HG03565 (cell line): ENCODE measurements at regions not wholly inside any gene's neighbourhood (a gene's known extent, or its start where the extent isn't known, plus 50 kb on each side); places are given as distances from the start of the nearest gene placed in this dataset.

Experiments used
- ATAC-seq: cut with Tn5 transposase; IDR thresholded peaks from one replicate; pipeline ENCODE4 v1.9.1; 2021; ENCODE audit warnings: mild to moderate bottlenecking, moderate library complexity; ENCODE audit not compliant: unreplicated experiment

- ATAC-seq: no peak
Observed at GRCh38 chr1:164226977-164227376, 332.0 kb upstream of the PBX1 start.

GRCh38 chr1:164228928-164229327 is 330.1 kb upstream of the PBX1 start:
- ATAC-seq: no peak

- ATAC-seq: no peak
Observed at GRCh38 chr1:164233149-164233548, 325.8 kb upstream of the PBX1 start.

- no peak for ATAC-seq
Observed at GRCh38 chr1:164240081-164240480, 318.9 kb upstream of the PBX1 start.

- ATAC-seq: no peak
Observed at GRCh38 chr1:164250365-164250764, 308.6 kb upstream of the PBX1 start.

GRCh38 chr1:164256456-164256855 is 302.5 kb upstream of the PBX1 start:
- ATAC-seq: no peak

GRCh38 chr1:164261691-164262240 is 297.2 kb upstream of the PBX1 start:
- no peak for ATAC-seq

- ATAC-seq: no peak
Observed at GRCh38 chr1:164263540-164263939, 295.4 kb upstream of the PBX1 start.

- ATAC-seq: no peak
Observed at GRCh38 chr1:164265232-164265631, 293.8 kb upstream of the PBX1 start.

GRCh38 chr1:164272156-164272555 is 286.8 kb upstream of the PBX1 start:
- no peak for ATAC-seq

- ATAC-seq: no peak
Observed at GRCh38 chr1:164296172-164296571, 262.8 kb upstream of the PBX1 start.

GRCh38 chr1:164308101-164308500 is 250.9 kb upstream of the PBX1 start:
- no peak for ATAC-seq

- ATAC-seq: no peak
Observed at GRCh38 chr1:164310166-164310565, 248.8 kb upstream of the PBX1 start.

- no peak for ATAC-seq
Observed at GRCh38 chr1:164311377-164311776, 247.6 kb upstream of the PBX1 start.

GRCh38 chr1:164320790-164321731 is 237.9 kb upstream of the PBX1 start:
- no peak for ATAC-seq

GRCh38 chr1:164325786-164326185 is 233.2 kb upstream of the PBX1 start:
- ATAC-seq: no peak

GRCh38 chr1:164333387-164333786 is 225.6 kb upstream of the PBX1 start:
- ATAC-seq: no peak

GRCh38 chr1:164337394-164337793 is 221.6 kb upstream of the PBX1 start:
- ATAC-seq: no peak

- ATAC-seq: no peak
Observed at GRCh38 chr1:164337885-164338284, 221.1 kb upstream of the PBX1 start.

- no peak for ATAC-seq
Observed at GRCh38 chr1:164343189-164343588, 215.8 kb upstream of the PBX1 start.

- no peak for ATAC-seq
Observed at GRCh38 chr1:164347980-164348379, 211.0 kb upstream of the PBX1 start.

GRCh38 chr1:164356511-164356910 is 202.5 kb upstream of the PBX1 start:
- no peak for ATAC-seq
